HCT116 (cell line): ENCODE measurements at regions not wholly inside any gene's neighbourhood (a gene's known extent, or its start where the extent isn't known, plus 50 kb on each side); places are given as distances from the start of the nearest gene placed in this dataset.

Experiments
- ELF1 ChIP-seq: IDR thresholded peaks from 2 replicates; pipeline ENCODE4 v1.6.1; 2012; ENCODE audit warnings: low read depth, borderline replicate concordance
- RAD21 ChIP-seq: IDR thresholded peaks from 2 replicates; pipeline ENCODE4 v1.6.1; 2012; ENCODE audit warnings: low read depth, mild to moderate bottlenecking

GRCh38 chr1:84740050-84740714 lies 49.9 kb upstream of the SSX2IP start:
- TF ChIP-seq ELF1 (no peak), RAD21 (no peak)
